ENCODE measurements at regions not wholly inside any gene's neighbourhood (a gene's known extent, or its start where the extent isn't known, plus 50 kb on each side); places are given as distances from the start of the nearest gene placed in this dataset.

GRCh38 chr11:119551420-119552105 lies 128.6 kb upstream of the THY1 start (continued):
- TF ChIP-seq ZNF565 (CRISPR knock-in tag; conservative IDR thresholded peaks at IDR 0.05; ENCODE audit: low read depth) (no peak), CREB5 (CRISPR knock-in tag; IDR thresholded peaks at IDR 0.05; ENCODE audit: low read depth) (no peak), POU6F1 (CRISPR knock-in tag; IDR thresholded peaks at IDR 0.05; ENCODE audit: borderline replicate concordance, low read depth) (no peak)

GRCh38 chr11:119550053-119550752 lies 127.2 kb upstream of the THY1 start:
- no peak for TF ChIP-seq CREB5 (CRISPR knock-in tag; IDR thresholded peaks at IDR 0.05; ENCODE audit: low read depth)
- no peak for TF ChIP-seq PATZ1 (CRISPR knock-in tag; IDR thresholded peaks at IDR 0.05; ENCODE audit: borderline replicate concordance)
- TF ChIP-seq ESRRG (CRISPR knock-in tag; IDR thresholded peaks at IDR 0.05) = no peak
- no peak for TF ChIP-seq ZNF70 (CRISPR knock-in tag; IDR thresholded peaks at IDR 0.05)
- TF ChIP-seq ZFP30 (CRISPR knock-in tag; IDR thresholded peaks at IDR 0.05) = no peak
- TF ChIP-seq BACH2 (CRISPR knock-in tag; IDR thresholded peaks at IDR 0.05; ENCODE audit: borderline replicate concordance) = no peak
- TF ChIP-seq ZFP3 (CRISPR knock-in tag; IDR thresholded peaks at IDR 0.05) = no peak
- no peak for TF ChIP-seq CSDC2 (CRISPR knock-in tag; IDR thresholded peaks at IDR 0.05)

GRCh38 chr11:119547511-119547910 lies 124.5 kb upstream of the THY1 start:
- no peak for TF ChIP-seq TOX (CRISPR knock-in tag; IDR thresholded peaks at IDR 0.05; ENCODE audit: borderline replicate concordance)
- TF ChIP-seq ISL1 (CRISPR knock-in tag; IDR thresholded peaks at IDR 0.05) = no peak
- no peak for ATAC-seq

More at GRCh38 chr11:119550053-119550752, 127.2 kb upstream of the THY1 start:
- no peak for ATAC-seq

GRCh38 chr11:119545978-119546915 lies 123.3 kb upstream of the THY1 start:
- ATAC-seq = no peak
- TF ChIP-seq ZNF565 (CRISPR knock-in tag; conservative IDR thresholded peaks at IDR 0.05; ENCODE audit: low read depth) (no peak), ZFP30 (CRISPR knock-in tag; IDR thresholded peaks at IDR 0.05) (no peak), CREB5 (CRISPR knock-in tag; IDR thresholded peaks at IDR 0.05; ENCODE audit: low read depth) (no peak), TCF4 (CRISPR knock-in tag; IDR thresholded peaks at IDR 0.05; ENCODE audit: borderline replicate concordance) (no peak), TSHZ2 (CRISPR knock-in tag; IDR thresholded peaks at IDR 0.05) (no peak)
